Thoracic aorta (tissue), 2 donors: ENCODE measurements at regions not wholly inside any gene's neighbourhood (a gene's known extent, or its start where the extent isn't known, plus 50 kb on each side); places are given as distances from the start of the nearest gene placed in this dataset.
"Not testable (repeated sequence)": the region's sequence is repeated elsewhere in the genome, so short reads cannot be mapped to it uniquely, and the experiment has no call there.

Experiments used
- ATAC-seq: fragments of 150-250 bp; one replicate; pipeline ENCODE4 v1.8.0; 2017; ENCODE audit warnings: low read depth; ENCODE audit not compliant: insufficient number of reproducible peaks, low FRiP score
- DNase-seq: peaks from one replicate; pipeline ENCODE4 v3.0.0-alpha.2; 2020; ENCODE audit warnings: low spot score
- H3K27ac ChIP-seq, 2 donors: fragments of 200-600 bp; sonication (generic); 1 replicate in 1 of 2; 2 replicates in 1 of 2; pipeline ENCODE4 v1.5.1; 2016; ENCODE audit warnings: mild to moderate bottlenecking in 2 of 2, moderate library complexity in 2 of 2
- H3K27me3 ChIP-seq: fragments of 200-600 bp; sonication (generic); replicated peaks from 2 replicates; pipeline ENCODE4 v1.6.0; 2016; ENCODE audit warnings: mild to moderate bottlenecking; ENCODE audit not compliant: insufficient read depth
- H3K36me3 ChIP-seq: fragments of 200-600 bp; sonication (generic); one replicate; pipeline ENCODE4 v1.5.1; 2016
- H3K4me1 ChIP-seq, 2 donors: fragments of 200-600 bp; sonication (generic); 1 replicate in 1 of 2; 2 replicates in 1 of 2; pipeline versions ENCODE4 v1.5.1 to v1.6.0; 2016; ENCODE audit warnings: low read depth in 2 of 2, mild to moderate bottlenecking in 1 of 2; ENCODE audit not compliant: control insufficient read depth in 1 of 2
- H3K4me3 ChIP-seq: fragments of 200-600 bp; sonication (generic); 2 replicates; pipeline ENCODE4 v1.5.1; 2016; ENCODE audit warnings: mild to moderate bottlenecking
- H3K9me3 ChIP-seq: fragments of 200-600 bp; sonication (generic); 2 replicates; pipeline ENCODE4 v1.5.1; 2016
- TF ChIP-seq, protein P1 (sequence below): fragments of 200-600 bp; sonication (generic); IDR thresholded peaks from one replicate; pipeline ENCODE4 v1.5.1; 2019; ENCODE audit warnings: antibody characterized with exemption

DNA sequence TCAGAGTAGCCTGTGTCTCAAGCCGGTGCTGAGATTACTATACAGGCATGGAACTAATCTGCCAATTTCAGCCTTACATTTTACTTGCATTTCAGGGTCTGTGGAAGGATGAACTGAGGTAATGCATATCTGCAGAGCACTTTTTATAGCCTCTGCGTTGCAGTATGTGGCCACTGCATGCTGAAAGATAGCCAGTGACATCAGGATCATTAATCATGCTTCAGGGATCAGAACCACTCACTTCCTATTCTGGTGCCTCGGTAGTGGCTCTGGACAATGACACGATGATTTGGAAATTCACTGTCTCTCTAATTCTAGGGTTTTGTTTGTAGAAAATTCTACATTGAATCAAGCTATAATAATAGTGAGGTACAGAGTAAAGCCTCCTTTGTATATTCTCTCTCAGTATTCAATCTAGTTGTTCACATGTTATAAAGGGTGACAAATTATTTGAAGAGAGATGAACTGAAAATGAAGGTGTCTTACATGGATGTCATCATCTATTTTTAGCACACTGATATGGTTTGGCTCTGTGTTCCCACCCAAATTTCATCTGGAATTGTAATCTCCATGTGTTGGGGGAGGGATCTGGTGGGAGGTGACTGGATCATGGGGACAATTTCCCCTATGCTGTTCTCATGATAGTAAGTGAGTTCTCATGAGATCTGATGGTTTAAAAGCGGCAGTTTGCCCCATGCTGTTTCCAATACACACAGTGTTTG is 554.3 kb upstream of the MIS18BP1 start:
- Histone ChIP-seq H3K36me3 (no peaks in the 10 kb centered on the region), H3K9me3 (no peaks in the 10 kb centered on the region), H3K4me1 (no peaks in the 10 kb centered on the region), H3K27ac (no peak overlapping the region), H3K27me3 (no peaks in the 10 kb centered on the region), H3K4me3 (no peak overlapping the region)
- TF ChIP-seq, protein P1, sequence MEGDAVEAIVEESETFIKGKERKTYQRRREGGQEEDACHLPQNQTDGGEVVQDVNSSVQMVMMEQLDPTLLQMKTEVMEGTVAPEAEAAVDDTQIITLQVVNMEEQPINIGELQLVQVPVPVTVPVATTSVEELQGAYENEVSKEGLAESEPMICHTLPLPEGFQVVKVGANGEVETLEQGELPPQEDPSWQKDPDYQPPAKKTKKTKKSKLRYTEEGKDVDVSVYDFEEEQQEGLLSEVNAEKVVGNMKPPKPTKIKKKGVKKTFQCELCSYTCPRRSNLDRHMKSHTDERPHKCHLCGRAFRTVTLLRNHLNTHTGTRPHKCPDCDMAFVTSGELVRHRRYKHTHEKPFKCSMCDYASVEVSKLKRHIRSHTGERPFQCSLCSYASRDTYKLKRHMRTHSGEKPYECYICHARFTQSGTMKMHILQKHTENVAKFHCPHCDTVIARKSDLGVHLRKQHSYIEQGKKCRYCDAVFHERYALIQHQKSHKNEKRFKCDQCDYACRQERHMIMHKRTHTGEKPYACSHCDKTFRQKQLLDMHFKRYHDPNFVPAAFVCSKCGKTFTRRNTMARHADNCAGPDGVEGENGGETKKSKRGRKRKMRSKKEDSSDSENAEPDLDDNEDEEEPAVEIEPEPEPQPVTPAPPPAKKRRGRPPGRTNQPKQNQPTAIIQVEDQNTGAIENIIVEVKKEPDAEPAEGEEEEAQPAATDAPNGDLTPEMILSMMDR = no peak
- DNase-seq = no peak
- ATAC-seq = no peak

DNA sequence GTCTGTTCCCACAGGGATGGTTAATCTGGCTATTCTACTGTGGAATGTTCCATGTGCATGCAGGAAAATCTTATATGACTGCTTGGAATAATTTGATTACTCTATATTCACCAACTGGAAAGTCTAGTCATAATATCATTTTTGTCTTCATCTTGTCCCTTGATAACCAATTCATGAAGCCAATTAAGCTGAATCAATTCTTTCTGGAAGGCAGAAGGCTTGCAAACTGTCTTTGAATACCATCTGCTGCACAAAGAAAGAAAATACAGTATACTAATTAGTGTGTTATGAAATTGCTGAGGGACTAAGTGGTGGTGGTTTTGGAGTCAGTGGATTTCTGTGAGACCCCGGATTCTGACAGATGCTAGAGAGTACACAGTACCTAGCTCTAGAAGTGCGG is 546.5 kb upstream of the MIS18BP1 start:
- no peaks in the 10 kb centered on the region for H3K27me3 ChIP-seq
- DNase-seq (no peak), ATAC-seq (no peak)
- no peak overlapping the region for H3K4me3 ChIP-seq
- TF ChIP-seq, protein P1 = no peak
- H3K4me1 ChIP-seq = no peaks in the 10 kb centered on the region
- no peak overlapping the region for H3K27ac ChIP-seq
- no peaks in the 10 kb centered on the region for H3K9me3 ChIP-seq
- no peaks in the 10 kb centered on the region for H3K36me3 ChIP-seq

DNA sequence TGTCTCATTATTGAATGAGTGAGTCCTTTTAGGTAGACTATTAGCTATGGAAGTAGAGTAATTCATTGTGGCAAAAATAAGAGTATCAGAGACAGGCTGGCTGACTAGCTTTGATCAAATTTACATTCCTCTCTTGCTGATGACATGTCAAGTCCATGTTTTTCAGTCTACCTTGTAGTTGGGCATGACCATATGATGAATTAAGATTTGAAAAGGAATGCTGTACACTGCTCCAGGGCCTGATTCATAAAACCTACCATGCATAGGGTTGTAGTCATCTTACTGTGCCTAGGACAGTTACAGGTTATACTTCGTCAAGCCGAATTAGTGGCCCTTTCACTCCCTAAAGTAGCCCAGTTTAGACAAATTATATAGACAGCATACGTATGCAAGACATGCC is 545.7 kb upstream of the MIS18BP1 start:
- Histone ChIP-seq H3K4me1 (no peaks in the 10 kb centered on the region), H3K27me3 (no peaks in the 10 kb centered on the region), H3K27ac (no peak overlapping the region), H3K4me3 (no peak overlapping the region), H3K36me3 (no peaks in the 10 kb centered on the region), H3K9me3 (no peaks in the 10 kb centered on the region)
- ATAC-seq (no peak), DNase-seq (no peak)
- TF ChIP-seq, protein P1 = no peak

DNA sequence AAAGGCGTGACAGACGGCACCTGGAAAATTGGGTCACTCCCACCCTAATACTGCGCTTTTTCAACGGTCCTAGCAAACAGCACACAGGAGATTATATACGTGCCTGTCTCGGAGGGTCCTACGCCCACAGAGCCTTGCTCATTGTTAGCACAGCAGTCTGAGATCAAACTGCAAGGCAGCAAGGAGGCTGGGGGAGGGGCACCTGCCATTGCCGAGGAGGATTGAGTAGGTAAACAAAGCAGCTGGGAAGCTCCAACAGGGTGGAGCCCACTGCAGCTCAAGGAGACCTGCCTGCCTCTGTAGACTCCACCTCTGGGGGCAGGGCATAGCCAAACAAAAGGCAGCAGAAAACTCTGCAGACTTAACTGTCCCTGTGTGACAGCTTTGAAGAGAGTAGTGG is 543.0 kb upstream of the MIS18BP1 start:
- not testable (repeated sequence) for H3K9me3 ChIP-seq, H3K4me1 ChIP-seq, DNase-seq, H3K27me3 ChIP-seq, H3K27ac ChIP-seq, H3K4me3 ChIP-seq, H3K36me3 ChIP-seq, ATAC-seq

DNA sequence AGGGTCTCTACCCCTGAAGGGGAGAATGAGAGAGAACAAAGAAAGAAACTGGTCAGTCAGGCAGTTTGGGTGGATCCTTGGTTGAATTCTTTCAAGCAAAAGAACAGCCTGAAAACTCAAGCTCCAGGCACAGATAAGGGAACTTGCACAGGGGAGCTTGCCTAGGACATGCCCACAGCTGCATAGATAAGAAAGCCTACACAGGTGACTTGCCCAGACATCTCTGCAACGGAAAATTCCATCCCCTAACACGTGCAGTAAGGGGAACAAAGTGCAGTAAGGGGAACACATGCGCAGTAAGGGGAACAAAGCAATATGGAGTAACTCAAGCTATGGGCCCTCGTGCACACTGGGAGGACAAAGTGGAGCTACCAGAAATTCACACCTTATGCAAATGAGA is 540.1 kb upstream of the MIS18BP1 start:
- peaks cover 9% of the 10 kb centered on the region for H3K9me3 ChIP-seq
- H3K4me1 ChIP-seq = no peaks in the 10 kb centered on the region
- H3K27ac ChIP-seq = no peak overlapping the region
- TF ChIP-seq, protein P1 = no peak
- no peaks in the 10 kb centered on the region for H3K36me3 ChIP-seq
- DNase-seq (no peak), ATAC-seq (no peak)
- H3K4me3 ChIP-seq = no peak overlapping the region
- no peaks in the 10 kb centered on the region for H3K27me3 ChIP-seq

DNA sequence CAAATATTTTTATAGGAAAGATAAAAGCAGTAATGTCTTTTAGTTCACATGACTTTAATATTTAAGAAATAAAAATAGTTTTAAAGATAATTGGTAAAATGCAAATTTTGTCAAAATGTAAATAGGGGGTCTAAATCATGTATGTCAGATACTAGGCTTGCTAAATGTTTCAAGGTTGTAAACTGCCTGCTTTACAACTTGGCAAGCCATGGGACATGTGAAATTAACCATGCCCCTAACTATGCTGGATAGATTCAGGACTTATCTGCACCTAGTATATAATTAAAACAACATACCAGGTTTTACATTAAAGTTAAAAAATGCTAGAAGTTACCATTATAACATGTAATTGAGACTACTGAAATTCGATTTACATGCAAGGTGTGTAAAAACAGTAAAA is 537.3 kb upstream of the MIS18BP1 start:
- Histone ChIP-seq H3K27me3 (no peaks in the 10 kb centered on the region), H3K27ac (no peak overlapping the region), H3K4me3 (no peak overlapping the region), H3K36me3 (no peaks in the 10 kb centered on the region), H3K9me3 (peaks cover 9% of the 10 kb centered on the region), H3K4me1 (no peaks in the 10 kb centered on the region)
- DNase-seq = no peak
- ATAC-seq = no peak
- TF ChIP-seq, protein P1 = no peak
